ENCODE measurements at regions not wholly inside any gene's neighbourhood (a gene's known extent, or its start where the extent isn't known, plus 50 kb on each side); places are given as distances from the start of the nearest gene placed in this dataset.

GRCh38 chr4:126250006-126250405, 935.3 kb downstream of the FAT4 start:
- TF ChIP-seq EZH2 (IDR thresholded peaks at IDR 0.05; ENCODE audit: borderline replicate concordance, insufficient read depth, low read depth, low read length, poor library complexity, severe bottlenecking): no peak
- TF ChIP-seq, protein P1, sequence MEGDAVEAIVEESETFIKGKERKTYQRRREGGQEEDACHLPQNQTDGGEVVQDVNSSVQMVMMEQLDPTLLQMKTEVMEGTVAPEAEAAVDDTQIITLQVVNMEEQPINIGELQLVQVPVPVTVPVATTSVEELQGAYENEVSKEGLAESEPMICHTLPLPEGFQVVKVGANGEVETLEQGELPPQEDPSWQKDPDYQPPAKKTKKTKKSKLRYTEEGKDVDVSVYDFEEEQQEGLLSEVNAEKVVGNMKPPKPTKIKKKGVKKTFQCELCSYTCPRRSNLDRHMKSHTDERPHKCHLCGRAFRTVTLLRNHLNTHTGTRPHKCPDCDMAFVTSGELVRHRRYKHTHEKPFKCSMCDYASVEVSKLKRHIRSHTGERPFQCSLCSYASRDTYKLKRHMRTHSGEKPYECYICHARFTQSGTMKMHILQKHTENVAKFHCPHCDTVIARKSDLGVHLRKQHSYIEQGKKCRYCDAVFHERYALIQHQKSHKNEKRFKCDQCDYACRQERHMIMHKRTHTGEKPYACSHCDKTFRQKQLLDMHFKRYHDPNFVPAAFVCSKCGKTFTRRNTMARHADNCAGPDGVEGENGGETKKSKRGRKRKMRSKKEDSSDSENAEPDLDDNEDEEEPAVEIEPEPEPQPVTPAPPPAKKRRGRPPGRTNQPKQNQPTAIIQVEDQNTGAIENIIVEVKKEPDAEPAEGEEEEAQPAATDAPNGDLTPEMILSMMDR (IDR thresholded peaks at IDR 0.05): no peak

All from B cell (primary cell).